Activated naive CD4-positive, alpha-beta T cell treated with anti-CD3 and anti-CD28 coated beads, Interleukin-2, amount 10 ng/mL, durations not matched to agents 7 days and 5 days (primary cell): ENCODE measurements at regions not wholly inside any gene's neighbourhood (a gene's known extent, or its start where the extent isn't known, plus 50 kb on each side); places are given as distances from the start of the nearest gene placed in this dataset.

Experiments
- CTCF ChIA-PET: fragments of 350-600 bp; sonication (Branson Sonifier 250); formaldehyde crosslinking; loops from one replicate; lab custom pipeline; 2021; ENCODE audit warnings: antibody characterized with exemption; lab: Charles Lee
- DNase-seq: peaks from one replicate; pipeline ENCODE4 v3.0.0-alpha.2; 2020
- H3K27ac Mint-ChIP-seq: one replicate; pipeline ENCODE4 v1.8.0; 2021; ENCODE audit warnings: mild to moderate bottlenecking, moderate library complexity, mixed read lengths
- H3K27me3 Mint-ChIP-seq: one replicate; pipeline ENCODE4 v1.8.0; 2021; ENCODE audit warnings: mild to moderate bottlenecking, mixed read lengths
- H3K36me3 Mint-ChIP-seq: one replicate; pipeline ENCODE4 v1.8.0; 2021; ENCODE audit warnings: mixed read lengths
- H3K4me1 Mint-ChIP-seq: one replicate; pipeline ENCODE4 v1.8.0; 2021; ENCODE audit warnings: mixed read lengths
- H3K4me3 Mint-ChIP-seq: one replicate; pipeline ENCODE4 v1.8.0; 2021; ENCODE audit warnings: mild to moderate bottlenecking, moderate library complexity, mixed read lengths
- H3K9me3 Mint-ChIP-seq: one replicate; pipeline ENCODE4 v1.8.0; 2021; ENCODE audit warnings: mixed read lengths

DNA sequence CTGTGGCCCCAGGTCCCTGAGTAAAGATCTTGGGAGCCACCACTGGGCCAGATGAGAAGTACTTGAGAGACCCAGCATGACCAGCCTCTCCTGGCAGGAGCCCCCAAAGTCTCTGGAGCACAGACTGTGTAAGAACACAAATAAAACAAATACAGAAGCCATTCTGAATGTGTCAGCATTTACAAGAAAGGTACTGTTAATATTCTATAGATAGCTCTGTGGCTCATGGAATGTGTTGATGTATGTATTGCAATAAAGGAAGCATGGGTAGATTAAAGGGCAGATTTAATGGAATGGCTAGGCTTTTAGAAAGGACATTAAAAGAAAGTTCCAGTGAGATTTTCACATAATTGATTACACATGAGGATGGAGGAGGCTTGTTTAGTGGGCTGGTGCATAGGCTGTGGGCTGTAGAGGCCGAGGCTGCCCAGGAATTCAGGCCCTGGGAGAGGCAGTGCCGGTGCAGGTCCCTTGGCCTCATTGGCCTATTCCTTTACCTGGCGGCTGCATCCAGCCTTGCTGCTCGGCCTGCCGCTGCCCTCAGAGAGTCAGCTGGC lies 127.7 kb upstream of the DLX2 start:
- Mint-ChIP-seq H3K9me3 (no peaks in the 10 kb centered on the region), H3K27ac (no peak overlapping the region), H3K27me3 (peaks cover 39% of the 10 kb centered on the region), H3K36me3 (no peaks in the 10 kb centered on the region), H3K4me1 (peaks cover 61% of the 10 kb centered on the region), H3K4me3 (no peak overlapping the region)
- CTCF ChIA-PET = interaction anchor here (1.1 to 1.7 kb wide), 3 partner anchors 231 to 234 kb away, joined by 3 to 6 read pairs (median 3); no protein-coding TSS in a partner anchor
- no peak for DNase-seq

GRCh38 chr2:172230889-172231401 lies 128.2 kb upstream of the DLX2 start:
- no peak for DNase-seq
- Mint-ChIP-seq H3K9me3 (no peaks in the 10 kb centered on the region), H3K36me3 (no peaks in the 10 kb centered on the region), H3K4me1 (peaks cover 60% of the 10 kb centered on the region), H3K4me3 (no peak overlapping the region), H3K27me3 (peaks cover 43% of the 10 kb centered on the region), H3K27ac (no peak overlapping the region)
- CTCF ChIA-PET = interaction anchor here (1.6 to 1.7 kb wide), 2 partner anchors 231 to 234 kb away, joined by 3 to 6 read pairs; no protein-coding TSS in a partner anchor

DNA sequence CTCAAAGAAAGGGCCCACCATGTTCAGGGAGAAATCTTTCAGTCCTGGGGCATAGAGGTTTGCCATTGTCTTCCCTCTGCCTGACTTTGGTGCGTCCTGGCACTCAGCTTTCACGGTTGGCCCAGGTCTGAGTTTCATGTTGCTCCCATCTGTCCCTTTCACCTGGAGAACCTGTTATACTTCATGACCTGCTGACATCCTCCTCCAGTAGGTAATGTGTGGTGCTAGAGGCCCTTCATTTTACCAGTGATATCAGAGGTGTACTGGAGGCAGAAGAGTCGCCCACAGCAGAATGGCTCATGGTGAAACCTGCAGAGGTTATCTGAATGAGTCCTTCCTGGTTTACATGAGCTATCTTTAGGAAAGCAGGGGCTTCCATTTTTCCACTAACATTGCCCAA lies 128.8 kb upstream of the DLX2 start:
- Mint-ChIP-seq H3K9me3 (no peaks in the 10 kb centered on the region), H3K27me3 (peaks cover 49% of the 10 kb centered on the region), H3K27ac (no peak overlapping the region), H3K4me1 (peaks cover 57% of the 10 kb centered on the region), H3K4me3 (no peak overlapping the region), H3K36me3 (no peaks in the 10 kb centered on the region)
- CTCF ChIA-PET = interaction anchor here (1.6 to 1.7 kb wide), 2 partner anchors 230 to 233 kb away, joined by 3 to 6 read pairs; no protein-coding TSS in a partner anchor
- no peak for DNase-seq

DNA sequence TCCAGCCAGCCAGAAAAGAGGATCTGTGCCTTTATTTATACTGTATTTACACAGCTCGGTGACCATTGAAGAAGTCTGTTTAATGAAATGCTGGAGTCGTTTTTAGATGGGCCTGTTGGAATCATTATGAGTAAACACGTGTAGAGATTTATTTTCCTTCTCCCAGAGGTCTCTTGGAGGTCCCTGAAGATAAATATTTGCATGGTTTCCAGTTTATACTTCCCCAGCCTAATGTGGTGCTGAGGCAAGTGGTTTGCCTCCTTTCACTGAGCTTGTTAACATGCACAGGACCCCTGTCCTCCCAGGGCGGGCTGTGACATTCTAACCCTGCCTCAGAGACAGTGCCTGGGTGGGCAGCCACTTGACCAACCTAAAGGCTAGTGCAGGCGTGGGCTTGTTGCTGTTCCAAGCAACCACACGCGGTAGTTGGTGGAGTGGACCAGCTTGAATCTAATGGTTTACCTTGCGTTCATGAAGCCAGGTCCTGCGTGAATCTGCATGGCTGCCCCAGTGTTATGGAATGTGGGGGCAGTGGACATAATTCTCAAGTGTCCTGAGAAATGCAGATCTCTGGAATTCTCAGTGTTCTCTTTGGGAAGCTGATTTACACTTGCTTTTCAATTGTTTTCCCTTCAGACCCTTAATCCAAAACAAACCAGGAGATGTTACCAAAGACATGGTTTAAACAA lies 130.2 kb upstream of the DLX2 start:
- CTCF ChIA-PET = no interaction called here
- Mint-ChIP-seq H3K4me3 (no peak overlapping the region), H3K27me3 (peaks cover 58% of the 10 kb centered on the region), H3K9me3 (no peaks in the 10 kb centered on the region), H3K36me3 (no peaks in the 10 kb centered on the region), H3K4me1 (peaks cover 51% of the 10 kb centered on the region), H3K27ac (no peak overlapping the region)
- no peak for DNase-seq

- peaks cover 64% of the 10 kb centered on the region for H3K27me3 Mint-ChIP-seq
- H3K36me3 Mint-ChIP-seq = no peaks in the 10 kb centered on the region
- no peak overlapping the region for H3K27ac Mint-ChIP-seq
- peak overlapping the region; percentile 73 for H3K4me3 Mint-ChIP-seq
- peaks cover 38% of the 10 kb centered on the region for H3K4me1 Mint-ChIP-seq
- CTCF ChIA-PET = interaction anchor here (0.8 kb wide), 1 partner anchor 228 kb away, joined by 4 read pairs; no protein-coding TSS in a partner anchor
- DNase-seq = no peak
- no peaks in the 10 kb centered on the region for H3K9me3 Mint-ChIP-seq
These were observed 131.5 kb upstream of the DLX2 start for GRCh38 chr2:172233987-172234715.

DNA sequence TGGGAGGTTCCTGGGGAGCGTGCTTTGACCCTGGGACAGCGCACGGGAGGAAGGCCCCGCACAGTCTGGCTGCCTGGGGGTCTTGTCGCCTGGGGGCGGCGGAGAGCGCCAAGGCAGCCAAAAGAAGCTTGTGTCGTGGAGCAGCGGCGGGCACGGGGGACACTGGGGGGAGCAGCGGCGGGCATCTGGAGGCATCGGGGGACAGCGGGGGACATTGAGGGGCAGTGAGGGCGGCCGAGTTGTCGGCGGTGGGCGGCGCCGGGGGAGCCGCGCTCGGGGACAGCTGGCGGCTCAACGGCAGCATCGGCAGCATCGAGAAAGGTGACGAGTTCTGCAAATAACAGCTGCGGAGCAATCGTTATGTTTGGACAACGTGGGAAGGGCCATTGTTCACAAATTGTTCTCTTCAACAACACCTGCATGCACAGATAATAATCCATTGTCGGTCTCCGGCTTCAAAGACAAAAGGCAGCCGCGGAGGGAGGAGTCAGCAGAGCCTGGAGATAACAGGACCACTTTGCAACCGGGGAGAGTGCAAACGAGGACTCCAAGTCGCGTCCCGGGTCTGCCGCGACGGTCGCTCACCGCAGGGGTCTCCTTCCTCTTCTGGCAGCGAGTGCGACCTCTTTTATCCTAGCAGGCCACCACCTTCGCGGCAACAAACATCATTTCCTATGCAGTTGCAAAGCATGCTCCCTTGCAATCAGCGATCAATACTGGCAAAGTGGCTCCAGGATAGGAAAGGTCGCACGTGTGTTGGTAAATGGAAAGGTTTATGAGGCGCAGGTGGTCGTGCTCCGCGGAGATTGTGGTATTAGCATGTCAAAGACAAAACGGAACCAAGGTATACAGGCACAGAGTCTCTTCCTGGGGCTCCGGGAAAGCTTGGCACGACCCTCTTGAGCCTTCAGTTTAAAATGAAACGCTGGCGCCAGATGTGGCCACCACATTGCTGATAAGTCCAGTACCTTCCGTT lies 132.3 kb upstream of the DLX2 start:
- no peak overlapping the region for H3K27ac Mint-ChIP-seq

GRCh38 chr2:172239944-172240590 lies 137.4 kb upstream of the DLX2 start:
- no peak for DNase-seq

More for the DNA sequence above, 132.3 kb upstream of the DLX2 start:
- DNase-seq = peak; percentile 61
- Mint-ChIP-seq H3K36me3 (no peaks in the 10 kb centered on the region), H3K4me3 (peak overlapping the region; percentile 73), H3K9me3 (no peaks in the 10 kb centered on the region), H3K27me3 (peaks cover 71% of the 10 kb centered on the region), H3K4me1 (peaks cover 30% of the 10 kb centered on the region)
- CTCF ChIA-PET = interaction anchor here (0.8 kb wide), 1 partner anchor 227 kb away, joined by 4 read pairs; no protein-coding TSS in a partner anchor

DNA sequence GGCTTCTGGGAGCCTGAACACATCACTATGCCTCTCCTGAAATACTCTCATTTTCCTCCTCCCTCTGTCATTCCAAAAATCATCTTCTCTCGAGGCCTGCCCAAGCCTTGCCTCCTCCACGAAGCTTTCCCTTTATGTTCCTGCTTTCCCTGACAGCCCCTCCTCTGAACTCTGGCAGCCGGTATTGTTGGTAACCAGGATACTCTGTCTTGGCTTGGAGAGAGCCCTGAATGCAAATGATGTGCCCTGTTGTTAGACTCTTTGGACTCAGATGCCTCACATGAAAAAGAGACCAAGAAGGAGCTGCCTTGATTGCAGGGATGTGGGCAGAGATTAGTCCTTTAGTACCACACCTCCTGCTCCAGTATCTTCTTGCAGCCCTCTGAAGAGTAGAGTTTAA lies 138.5 kb upstream of the DLX2 start:
- H3K4me1 Mint-ChIP-seq = peaks cover 6% of the 10 kb centered on the region
- no peaks in the 10 kb centered on the region for H3K36me3 Mint-ChIP-seq
- H3K9me3 Mint-ChIP-seq = no peaks in the 10 kb centered on the region
- no peak overlapping the region for H3K27ac Mint-ChIP-seq
- peaks cover 52% of the 10 kb centered on the region for H3K27me3 Mint-ChIP-seq
- no peak overlapping the region for H3K4me3 Mint-ChIP-seq
- no peak for DNase-seq
- CTCF ChIA-PET = no interaction called here

More at GRCh38 chr2:172239944-172240590, 137.4 kb upstream of the DLX2 start:
- CTCF ChIA-PET = interaction anchor here (1.3 kb wide), 1 partner anchor 9 kb away, joined by 3 read pairs; no protein-coding TSS in a partner anchor
- Mint-ChIP-seq H3K4me1 (peaks cover 16% of the 10 kb centered on the region), H3K27me3 (peaks cover 57% of the 10 kb centered on the region), H3K9me3 (no peaks in the 10 kb centered on the region), H3K36me3 (no peaks in the 10 kb centered on the region), H3K27ac (no peak overlapping the region), H3K4me3 (no peak overlapping the region)

DNA sequence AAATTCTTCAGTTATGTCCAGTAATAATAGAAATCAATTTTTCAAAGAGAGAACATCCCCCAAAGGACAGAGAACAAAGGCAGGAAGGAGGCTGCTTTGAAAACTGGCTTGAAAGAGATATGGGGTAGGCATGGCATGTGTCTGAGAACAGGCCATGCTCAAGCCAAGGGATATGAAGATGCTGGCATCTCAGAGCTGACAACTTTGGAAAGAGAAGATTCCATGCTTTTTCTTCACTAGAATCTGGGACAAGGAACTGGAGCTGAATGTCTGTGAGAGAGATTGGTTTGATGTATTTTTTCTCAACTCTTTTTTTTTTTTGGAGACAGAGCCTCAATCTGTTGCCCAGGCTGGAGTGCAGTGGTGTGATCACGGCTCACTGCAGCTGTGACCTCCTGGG lies 139.8 kb upstream of the DLX2 start:
- Mint-ChIP-seq H3K27ac (no peak overlapping the region), H3K4me1 (peaks cover 13% of the 10 kb centered on the region), H3K36me3 (peaks cover 6% of the 10 kb centered on the region), H3K4me3 (no peak overlapping the region), H3K9me3 (peaks cover 8% of the 10 kb centered on the region), H3K27me3 (peaks cover 43% of the 10 kb centered on the region)
- CTCF ChIA-PET = no interaction called here
- DNase-seq = no peak

- no peak overlapping the region for H3K27ac Mint-ChIP-seq
- no peak for DNase-seq
- peaks cover 16% of the 10 kb centered on the region for H3K4me1 Mint-ChIP-seq
- CTCF ChIA-PET = no interaction called here
- H3K36me3 Mint-ChIP-seq = peaks cover 6% of the 10 kb centered on the region
- no peak overlapping the region for H3K4me3 Mint-ChIP-seq
- peaks cover 8% of the 10 kb centered on the region for H3K9me3 Mint-ChIP-seq
- peaks cover 38% of the 10 kb centered on the region for H3K27me3 Mint-ChIP-seq
These were observed 140.3 kb upstream of the DLX2 start for GRCh38 chr2:172242961-172243360.

DNA sequence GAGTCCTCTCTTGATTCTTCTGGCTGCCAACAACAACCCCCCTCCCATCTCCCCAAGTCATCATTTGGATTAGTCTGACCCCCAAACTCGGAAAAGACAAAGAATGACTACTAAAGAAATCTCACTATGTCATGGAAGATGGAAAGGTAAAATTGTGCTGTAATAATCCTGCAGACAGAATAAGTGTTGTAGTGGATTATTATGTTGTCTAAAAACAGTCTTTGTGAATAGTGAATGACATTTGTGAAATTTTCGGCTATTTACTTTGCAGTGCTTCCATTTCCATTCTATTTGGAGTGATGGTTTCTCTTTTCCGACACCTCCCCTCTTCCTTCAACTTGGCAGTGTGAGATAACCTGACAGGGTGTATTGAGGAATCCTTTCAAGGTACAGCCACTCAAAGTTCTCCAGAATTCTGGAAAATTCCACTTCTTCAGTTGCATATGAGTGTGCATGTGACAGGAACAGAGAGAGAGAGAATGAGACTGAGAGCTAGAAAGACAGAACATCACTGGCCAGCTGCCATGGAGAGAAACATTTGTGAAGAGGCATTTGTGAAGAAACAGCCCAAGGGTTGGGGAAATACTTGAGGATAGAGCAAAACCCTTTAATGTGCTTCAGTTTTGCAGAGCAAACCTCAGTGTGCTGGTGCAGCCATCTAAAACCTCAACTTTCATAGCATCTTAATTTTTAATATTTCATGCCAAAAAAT lies 141.9 kb upstream of the DLX2 start:
- peaks cover 6% of the 10 kb centered on the region for H3K36me3 Mint-ChIP-seq
- peaks cover 16% of the 10 kb centered on the region for H3K4me1 Mint-ChIP-seq
- H3K4me3 Mint-ChIP-seq = no peak overlapping the region
- no peak for DNase-seq
- CTCF ChIA-PET = no interaction called here
- peaks cover 8% of the 10 kb centered on the region for H3K9me3 Mint-ChIP-seq
- H3K27ac Mint-ChIP-seq = no peak overlapping the region
- peaks cover 23% of the 10 kb centered on the region for H3K27me3 Mint-ChIP-seq

DNA sequence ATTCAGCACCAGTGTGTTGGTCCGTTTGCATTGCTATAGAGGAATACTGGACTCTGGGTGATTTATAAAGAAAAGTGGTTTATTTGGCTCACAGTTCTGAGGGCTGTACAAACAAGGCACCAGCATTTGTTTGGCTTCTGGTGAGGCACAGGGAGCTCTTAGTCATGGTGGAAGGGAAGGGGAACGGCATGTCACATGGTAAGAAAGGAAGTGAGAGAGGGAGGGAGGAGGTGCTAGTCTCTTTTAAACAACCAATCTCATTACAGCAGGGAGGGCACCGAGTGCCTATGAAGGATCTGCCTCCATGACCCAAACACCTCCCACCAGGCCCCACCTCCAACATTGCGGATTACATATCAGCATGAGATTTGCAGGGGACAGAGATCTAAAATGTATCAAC lies 143.9 kb upstream of the DLX2 start:
- Mint-ChIP-seq H3K27ac (no peak overlapping the region), H3K9me3 (peaks cover 8% of the 10 kb centered on the region), H3K27me3 (peaks cover 11% of the 10 kb centered on the region), H3K4me1 (peaks cover 29% of the 10 kb centered on the region), H3K4me3 (no peak overlapping the region), H3K36me3 (peaks cover 8% of the 10 kb centered on the region)
- no peak for DNase-seq
- CTCF ChIA-PET = no interaction called here
